HFF-Myc (cell line): ENCODE measurements at regions not wholly inside any gene's neighbourhood (a gene's known extent, or its start where the extent isn't known, plus 50 kb on each side); places are given as distances from the start of the nearest gene placed in this dataset.
"Not testable (repeated sequence)": the region's sequence is repeated elsewhere in the genome, so short reads cannot be mapped to it uniquely, and the experiment has no call there.

Experiments
- DNase-seq: peaks from one replicate; pipeline ENCODE4 v3.0.0-alpha.2; 2011; ENCODE audit warnings: low read depth; ENCODE audit errors: extremely low read depth
- H3K4me3 ChIP-seq: replicated peaks from 2 replicates; pipeline ENCODE4 v1.5.1; 2011; ENCODE audit warnings: low read depth, mild to moderate bottlenecking, control low read depth, low read length
- TF ChIP-seq, protein P1 (sequence below): IDR thresholded peaks from 2 replicates; pipeline ENCODE4 v1.5.1; 2012; ENCODE audit warnings: mild to moderate bottlenecking, low read depth, low read length, control low read depth; ENCODE audit errors: missing control alignments

DNA sequence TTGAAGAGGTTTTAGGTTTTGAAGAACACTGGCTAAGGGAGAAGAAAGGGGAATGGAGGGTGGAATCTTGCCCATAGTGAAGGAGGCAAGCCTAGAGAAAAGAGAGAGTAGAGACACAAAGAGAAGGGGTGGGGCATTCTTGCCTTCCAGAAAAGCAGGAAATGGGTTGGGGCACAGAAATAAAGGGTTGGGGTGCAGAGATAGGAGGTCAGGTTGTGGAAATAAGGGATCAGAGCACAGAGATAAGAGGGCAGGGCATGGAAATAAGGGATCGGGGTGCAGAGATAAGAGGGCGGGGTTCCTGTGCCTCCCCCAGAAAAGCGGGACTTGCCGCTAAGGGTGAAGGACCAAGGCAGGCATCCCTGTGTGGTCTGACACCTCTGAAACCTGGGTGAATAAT lies 69.9 kb downstream of the ALG1L2 start:
- H3K4me3 ChIP-seq, DNase-seq: not testable (repeated sequence)

DNA sequence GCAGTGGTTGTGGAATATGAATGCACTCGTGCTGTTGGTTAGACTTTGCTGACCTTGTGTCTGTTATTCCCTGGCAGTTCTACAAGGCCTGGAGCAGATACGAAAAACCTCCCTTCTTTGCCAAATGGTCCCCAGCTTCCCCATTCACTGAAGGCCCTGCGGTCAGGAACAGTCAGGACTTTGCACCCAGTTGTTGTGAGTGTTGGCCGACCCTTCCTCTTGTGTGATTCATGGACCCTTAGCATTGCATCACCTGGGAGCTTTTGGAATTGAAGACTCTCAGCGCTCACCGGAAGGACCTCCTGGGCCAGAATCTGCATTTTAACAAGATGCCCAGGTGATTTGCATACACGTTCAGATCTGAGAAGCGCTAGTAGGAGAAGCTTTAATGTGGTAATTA lies 71.6 kb downstream of the ALG1L2 start:
- not testable (repeated sequence) for DNase-seq, H3K4me3 ChIP-seq

DNA sequence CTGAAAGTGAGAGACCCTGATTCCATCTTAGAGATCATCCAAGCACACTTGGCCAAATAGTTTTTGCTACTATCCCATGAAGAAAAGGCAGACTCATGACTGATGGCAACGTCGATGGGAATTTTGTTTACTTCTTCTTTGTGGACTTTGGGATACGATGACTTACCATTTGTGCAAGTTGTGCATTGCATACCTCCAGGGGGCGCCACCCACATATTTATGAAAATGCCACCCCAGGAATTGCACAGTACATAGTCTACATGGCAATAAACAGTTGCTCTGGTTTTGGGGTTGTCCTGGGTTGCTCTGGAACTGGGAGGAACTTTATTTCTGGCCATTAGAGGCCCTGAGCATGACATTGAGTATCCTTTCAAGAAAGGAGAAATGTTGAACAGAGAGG lies 73.8 kb downstream of the ALG1L2 start:
- H3K4me3 ChIP-seq, DNase-seq: not testable (repeated sequence)

DNA sequence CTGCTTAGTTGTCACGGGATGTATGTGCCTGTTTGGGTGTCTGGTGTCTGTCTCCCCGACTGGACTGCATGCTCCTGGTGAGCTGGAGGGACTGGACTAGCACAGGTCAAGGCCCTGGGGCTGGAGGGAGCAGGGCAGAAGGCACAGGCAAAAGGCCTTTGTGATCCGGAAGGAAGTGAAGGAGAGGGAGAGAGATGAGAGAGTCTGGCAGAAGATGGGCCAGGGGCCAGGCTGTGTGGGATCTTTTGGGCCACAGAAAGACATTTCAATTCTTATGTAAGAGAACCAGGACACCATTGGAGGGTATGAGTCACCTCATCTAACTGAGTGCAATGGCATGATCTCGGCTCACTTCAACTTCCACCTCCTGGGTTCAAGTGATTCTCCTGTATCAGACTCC lies 85.2 kb downstream of the ALG1L2 start:
- not testable (repeated sequence) for H3K4me3 ChIP-seq, DNase-seq

DNA sequence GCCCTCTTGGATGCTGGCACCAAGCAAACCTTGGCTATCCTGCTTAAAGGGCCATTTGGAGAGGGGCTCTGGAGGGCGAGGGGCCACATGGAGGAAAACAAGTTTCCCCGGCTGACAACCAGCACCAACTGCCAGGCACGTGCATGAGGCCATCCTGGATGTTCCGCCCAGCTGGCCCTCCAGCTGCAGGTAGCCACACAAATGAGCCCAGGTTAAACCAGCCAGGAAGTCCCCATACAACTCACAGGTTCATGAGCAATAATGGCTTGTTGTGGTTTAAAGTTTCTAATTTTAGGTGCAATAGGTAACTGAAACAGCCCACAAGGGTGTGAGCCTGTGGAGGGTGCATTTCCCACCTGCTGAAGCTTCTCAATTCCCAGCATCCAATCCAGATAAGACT lies 93.6 kb downstream of the ALG1L2 start:
- not testable (repeated sequence) for H3K4me3 ChIP-seq, DNase-seq

DNA sequence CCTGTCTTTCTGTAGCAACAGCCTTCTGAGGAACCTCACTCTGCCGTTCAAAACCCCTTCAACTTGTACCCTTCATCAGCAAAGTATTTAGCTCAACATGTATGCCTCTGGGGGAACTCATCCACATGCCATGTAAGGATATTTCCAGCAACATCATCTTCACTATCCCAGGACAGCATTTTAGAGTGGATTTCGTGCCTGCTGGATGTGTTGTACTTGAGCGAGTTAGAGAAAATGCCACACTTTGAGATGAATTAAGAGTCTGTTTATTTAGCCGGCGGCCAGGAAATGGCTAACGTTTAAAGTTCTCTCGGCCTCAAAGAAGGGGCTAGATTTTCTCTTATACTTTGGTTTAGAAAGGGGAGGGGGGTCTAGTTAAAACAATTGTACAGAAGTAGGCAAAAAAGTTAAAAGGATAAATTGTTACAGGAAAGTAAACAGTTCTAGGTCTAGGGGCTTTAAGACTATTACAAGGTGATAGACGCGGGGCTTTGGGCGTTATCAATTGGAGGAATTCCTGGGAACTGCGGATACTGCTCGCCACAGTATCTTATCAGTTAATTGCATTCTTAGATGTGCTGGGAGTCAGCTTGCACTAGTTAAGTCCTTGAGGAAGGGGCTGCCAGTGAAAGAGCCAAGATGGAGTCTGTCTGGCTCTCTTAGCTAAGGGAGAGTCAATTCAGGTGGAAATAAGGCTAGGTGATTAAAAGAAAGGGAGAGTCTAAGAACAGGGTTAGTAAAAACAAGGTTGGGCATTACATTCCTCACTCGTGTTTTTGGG lies 95.0 kb downstream of the ALG1L2 start:
- not testable (repeated sequence) for DNase-seq, H3K4me3 ChIP-seq

DNA sequence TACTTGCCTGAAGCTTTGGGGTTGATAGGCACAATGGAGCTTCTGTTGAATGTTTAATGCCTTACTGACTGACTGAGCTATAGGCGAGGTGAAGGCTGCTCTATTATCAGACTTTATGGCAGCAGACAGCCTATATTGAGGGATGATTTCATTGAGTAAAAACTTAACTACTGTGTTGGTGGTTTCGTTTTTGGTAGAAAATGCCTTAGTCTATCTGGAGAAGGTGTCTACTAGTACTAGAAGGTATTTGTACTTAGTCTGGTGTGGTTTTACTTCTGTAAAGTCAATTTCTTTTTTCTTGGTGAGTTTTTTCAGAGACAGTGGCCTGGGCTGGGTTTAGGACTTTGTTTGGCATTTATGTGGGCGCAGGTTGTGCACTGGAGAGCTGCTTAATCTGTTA lies 97.2 kb downstream of the ALG1L2 start:
- H3K4me3 ChIP-seq, DNase-seq: not testable (repeated sequence)

DNA sequence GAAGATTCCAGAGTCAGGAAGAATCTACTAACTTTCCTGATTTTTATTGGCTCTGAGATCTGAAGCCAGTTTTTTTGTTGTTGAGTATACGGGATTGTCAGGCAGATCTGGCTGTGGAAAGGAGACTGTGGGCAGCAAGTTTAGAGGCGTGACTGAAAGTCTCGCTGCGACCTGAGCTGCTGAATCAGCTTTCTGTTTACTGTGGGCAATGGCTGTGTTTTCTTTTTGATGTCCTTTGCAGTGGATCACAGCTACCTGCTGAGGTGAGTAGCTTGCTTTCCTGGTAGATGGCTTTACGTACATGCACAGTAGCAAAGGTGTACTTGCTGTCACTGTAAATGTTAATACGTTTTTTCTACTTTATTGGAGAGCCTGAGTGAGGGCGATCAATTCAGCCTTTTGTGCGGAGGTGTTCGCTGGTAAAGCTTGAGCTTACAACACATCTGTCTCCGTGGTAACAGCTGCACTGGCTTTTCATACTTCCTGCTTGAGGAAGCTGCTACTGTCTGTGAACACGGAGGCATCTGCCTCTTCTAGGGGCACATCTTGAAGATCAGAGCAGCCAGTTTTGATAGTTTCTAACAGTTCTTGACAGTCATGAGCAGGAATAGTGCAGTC lies 97.8 kb downstream of the ALG1L2 start:
- DNase-seq = not testable (repeated sequence)

DNA sequence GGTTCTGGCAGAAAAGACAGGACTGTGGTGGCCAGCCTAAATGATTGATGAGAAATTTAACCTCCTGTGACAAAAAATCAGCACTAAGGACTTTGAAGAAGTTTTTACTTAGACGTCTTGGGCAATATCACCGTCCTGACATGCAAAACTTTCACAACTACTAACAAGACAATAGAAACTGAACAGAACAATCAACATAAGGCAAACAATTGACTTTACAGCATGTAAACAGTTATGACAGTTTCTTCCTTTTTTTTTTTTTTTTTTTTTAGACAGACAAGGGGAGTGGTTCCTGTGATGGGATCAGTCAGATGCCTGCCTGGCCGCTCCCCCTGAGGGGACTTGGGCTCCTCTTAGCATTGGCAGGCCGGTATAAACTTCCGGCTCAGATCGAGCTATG lies 100.8 kb downstream of the ALG1L2 start:
- DNase-seq = not testable (repeated sequence)

More for the DNA sequence above, 97.8 kb downstream of the ALG1L2 start:
- not testable (repeated sequence) for H3K4me3 ChIP-seq

DNA sequence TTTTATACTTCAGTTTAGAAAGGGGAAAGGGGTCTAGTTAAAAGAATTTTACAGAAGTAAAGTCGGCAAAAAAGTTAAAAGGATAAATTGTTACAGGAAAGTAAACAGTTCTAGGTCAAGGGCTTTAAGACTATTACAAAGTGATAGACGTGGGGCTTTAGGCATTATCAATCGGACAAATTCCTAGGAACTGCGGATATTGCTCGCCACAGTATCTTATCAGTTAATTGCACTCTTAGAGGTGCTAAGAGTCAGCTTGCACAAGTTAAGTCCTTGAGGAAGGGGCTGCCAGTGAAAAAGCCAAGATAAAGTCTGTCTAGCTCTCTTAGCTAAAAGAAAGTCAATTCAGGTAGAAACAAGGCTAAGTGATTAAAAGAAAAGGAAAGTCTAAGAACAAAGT lies 102.1 kb downstream of the ALG1L2 start:
- DNase-seq, H3K4me3 ChIP-seq: not testable (repeated sequence)

More for the DNA sequence above, 100.8 kb downstream of the ALG1L2 start:
- H3K4me3 ChIP-seq = not testable (repeated sequence)

DNA sequence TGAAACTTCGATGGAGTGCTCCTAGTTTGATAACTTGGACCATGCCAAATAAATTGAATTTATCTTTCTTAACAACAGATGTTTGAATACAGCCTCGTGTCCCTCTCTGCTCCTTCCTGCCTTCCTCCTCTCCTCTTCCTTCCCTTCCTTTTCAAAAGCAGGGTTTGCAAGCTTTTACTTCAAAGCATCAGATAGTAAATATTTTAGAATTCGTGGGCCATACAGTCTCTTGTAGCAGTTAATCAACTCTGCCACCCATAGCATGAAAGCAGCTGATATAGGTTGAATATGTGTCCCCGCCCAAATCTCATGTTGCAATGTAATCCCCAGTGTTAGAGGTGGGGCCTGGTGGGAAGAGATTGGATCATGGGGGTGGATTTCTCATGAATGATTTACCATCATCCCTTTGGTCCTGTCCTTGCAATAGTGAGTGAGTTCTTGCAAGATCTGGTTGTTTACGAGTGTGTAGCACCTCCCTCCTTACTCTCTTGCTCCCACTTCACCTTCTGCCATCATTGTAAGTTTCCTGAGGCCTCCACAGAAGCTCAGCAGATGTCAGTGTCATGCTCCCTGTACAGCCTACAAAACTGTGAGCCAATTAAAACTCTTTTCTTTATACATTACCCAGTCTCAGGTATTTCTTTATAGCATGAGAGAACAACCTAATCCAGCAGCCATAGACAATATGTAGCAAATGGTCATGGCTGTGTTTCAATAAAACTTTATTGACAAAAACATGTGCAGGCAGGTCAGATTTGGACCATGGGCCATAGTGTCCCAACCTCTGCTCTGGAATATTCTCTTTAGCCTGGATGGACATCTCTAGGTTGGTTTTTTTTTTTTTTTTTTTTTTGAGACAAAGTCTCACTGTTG lies 102.8 kb downstream of the ALG1L2 start:
- DNase-seq = not testable (repeated sequence)

DNA sequence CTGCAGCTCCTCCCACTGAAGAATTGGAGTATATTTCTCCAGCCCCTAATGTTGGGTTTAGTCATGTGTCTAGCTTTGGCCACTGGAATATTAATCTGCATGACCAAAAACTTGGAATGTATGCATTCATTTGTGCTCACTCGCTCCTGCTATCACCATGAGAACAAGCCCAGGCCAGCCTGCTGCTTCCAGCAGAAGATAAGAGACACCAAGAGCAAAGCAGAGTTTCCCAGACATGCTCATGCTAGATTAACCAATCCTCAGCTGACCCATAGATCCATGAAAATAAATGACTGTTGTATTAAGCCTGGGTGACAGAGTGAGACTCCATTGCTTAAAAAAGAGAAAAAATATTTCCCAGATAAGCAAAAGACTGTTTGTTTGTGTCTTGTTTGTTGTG lies 119.6 kb downstream of the ALG1L2 start:
- DNase-seq, H3K4me3 ChIP-seq: not testable (repeated sequence)

More for the DNA sequence above, 102.8 kb downstream of the ALG1L2 start:
- H3K4me3 ChIP-seq = not testable (repeated sequence)

DNA sequence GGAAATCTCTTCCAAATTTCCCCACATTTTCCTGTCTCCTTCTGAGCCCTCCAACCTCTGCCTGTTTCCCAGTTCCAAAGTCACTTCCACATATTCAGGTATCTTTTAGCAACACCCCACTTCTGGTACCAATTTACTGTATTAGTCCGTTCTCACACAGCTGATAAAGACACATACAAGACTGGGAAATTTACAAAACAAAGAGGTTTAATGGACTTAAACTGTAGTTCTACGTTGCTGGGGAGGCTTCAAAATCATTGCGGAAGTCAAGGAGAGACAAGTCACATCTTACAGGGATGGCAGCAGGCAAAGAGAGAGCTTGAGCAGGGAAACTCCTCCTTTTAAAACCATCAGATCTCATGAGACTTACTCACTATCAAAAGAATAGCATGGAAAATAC lies 122.0 kb downstream of the ALG1L2 start:
- DNase-seq, H3K4me3 ChIP-seq: not testable (repeated sequence)

DNA sequence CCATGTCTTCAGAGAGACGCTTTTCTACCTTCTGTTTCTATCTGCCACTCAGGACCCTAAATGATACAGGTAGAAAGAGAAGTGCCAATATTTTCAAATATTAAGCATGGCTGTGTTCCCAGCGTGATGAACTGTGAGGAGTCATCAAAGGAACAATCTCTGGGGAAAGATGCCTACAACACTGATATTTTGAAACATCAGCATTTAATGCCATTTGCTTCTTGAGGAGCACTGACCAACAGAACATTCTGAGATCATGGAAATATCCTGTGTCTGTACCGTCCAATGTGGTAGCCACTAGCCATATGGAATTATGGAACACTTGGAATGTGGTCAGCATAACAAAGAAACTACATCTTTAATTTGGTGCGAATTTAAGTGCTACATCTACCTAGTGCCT lies 117.9 kb upstream of the COL6A5 start:
- TF ChIP-seq, protein P1, sequence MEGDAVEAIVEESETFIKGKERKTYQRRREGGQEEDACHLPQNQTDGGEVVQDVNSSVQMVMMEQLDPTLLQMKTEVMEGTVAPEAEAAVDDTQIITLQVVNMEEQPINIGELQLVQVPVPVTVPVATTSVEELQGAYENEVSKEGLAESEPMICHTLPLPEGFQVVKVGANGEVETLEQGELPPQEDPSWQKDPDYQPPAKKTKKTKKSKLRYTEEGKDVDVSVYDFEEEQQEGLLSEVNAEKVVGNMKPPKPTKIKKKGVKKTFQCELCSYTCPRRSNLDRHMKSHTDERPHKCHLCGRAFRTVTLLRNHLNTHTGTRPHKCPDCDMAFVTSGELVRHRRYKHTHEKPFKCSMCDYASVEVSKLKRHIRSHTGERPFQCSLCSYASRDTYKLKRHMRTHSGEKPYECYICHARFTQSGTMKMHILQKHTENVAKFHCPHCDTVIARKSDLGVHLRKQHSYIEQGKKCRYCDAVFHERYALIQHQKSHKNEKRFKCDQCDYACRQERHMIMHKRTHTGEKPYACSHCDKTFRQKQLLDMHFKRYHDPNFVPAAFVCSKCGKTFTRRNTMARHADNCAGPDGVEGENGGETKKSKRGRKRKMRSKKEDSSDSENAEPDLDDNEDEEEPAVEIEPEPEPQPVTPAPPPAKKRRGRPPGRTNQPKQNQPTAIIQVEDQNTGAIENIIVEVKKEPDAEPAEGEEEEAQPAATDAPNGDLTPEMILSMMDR = no peak
- H3K4me3 ChIP-seq = no peak overlapping the region
- no peak for DNase-seq
